Mesenchymal stem cell (in vitro differentiated cells and primary cell): ENCODE measurements at regions not wholly inside any gene's neighbourhood (a gene's known extent, or its start where the extent isn't known, plus 50 kb on each side); places are given as distances from the start of the nearest gene placed in this dataset.

Experiments used
- DNase-seq: peaks from one replicate; pipeline ENCODE4 v3.0.0-alpha.2; 2013
- H2AFZ ChIP-seq: one replicate; pipeline ENCODE4 v1.6.1; 2013; ENCODE audit warnings: low read depth, mild to moderate bottlenecking, control low read depth, inconsistent platforms, low read length, moderate library complexity
- H2AK5ac ChIP-seq: 2 replicates; pipeline ENCODE4 v1.6.1; 2013; ENCODE audit warnings: low read length, moderate library complexity, mild to moderate bottlenecking, inconsistent platforms; ENCODE audit not compliant: severe bottlenecking
- H2BK120ac ChIP-seq: one replicate; pipeline ENCODE4 v1.6.1; 2013; ENCODE audit warnings: low read depth, mild to moderate bottlenecking, inconsistent platforms, low read length, moderate library complexity
- H2BK12ac ChIP-seq, 2 experiments: one replicate each; pipeline ENCODE4 v1.6.1; 2013; ENCODE audit warnings: inconsistent platforms in 2 of 2, low read length in 2 of 2, mild to moderate bottlenecking in 2 of 2, moderate library complexity in 2 of 2, control low read depth in 1 of 2
- H2BK15ac ChIP-seq: one replicate; pipeline ENCODE4 v1.6.1; 2013; ENCODE audit warnings: mild to moderate bottlenecking, low read depth, inconsistent platforms; ENCODE audit not compliant: poor library complexity, severe bottlenecking
- H2BK5ac ChIP-seq: 2 replicates; pipeline ENCODE4 v1.6.1; 2013; ENCODE audit warnings: low read depth, mild to moderate bottlenecking, low read length, control low read depth, inconsistent platforms; ENCODE audit not compliant: poor library complexity, severe bottlenecking
- H3K14ac ChIP-seq, 2 experiments: one replicate each; pipeline ENCODE4 v1.6.1; 2013; ENCODE audit warnings: inconsistent platforms in 2 of 2, low read length in 2 of 2, control low read depth in 1 of 2, mild to moderate bottlenecking in 1 of 2, moderate library complexity in 1 of 2
- H3K18ac ChIP-seq, 2 experiments: one replicate each; pipeline ENCODE4 v1.6.1; 2013; ENCODE audit warnings: inconsistent platforms in 2 of 2, low read length in 2 of 2, control low read depth in 1 of 2, low read depth in 1 of 2, mild to moderate bottlenecking in 1 of 2
- H3K23ac ChIP-seq, 2 experiments: one replicate each; pipeline ENCODE4 v1.6.1; 2013; ENCODE audit warnings: inconsistent platforms in 2 of 2, low read length in 2 of 2, mild to moderate bottlenecking in 2 of 2, moderate library complexity in 2 of 2, control low read depth in 1 of 2
- H3K27ac ChIP-seq: 2 replicates; pipeline ENCODE4 v1.5.1; 2013; ENCODE audit warnings: mild to moderate bottlenecking, moderate library complexity, low read length, control low read depth, inconsistent platforms; ENCODE audit not compliant: poor library complexity, severe bottlenecking
- H3K27me3 ChIP-seq, 2 experiments: 2 replicates each; pipeline versions ENCODE4 v1.6.1 to v1.7.0; 2013; ENCODE audit warnings: low read length in 2 of 2, mild to moderate bottlenecking in 2 of 2, moderate library complexity in 2 of 2, control low read depth in 1 of 2, inconsistent platforms in 1 of 2; ENCODE audit not compliant: control insufficient read depth in 1 of 2, insufficient read depth in 1 of 2
- H3K36me3 ChIP-seq, 2 experiments: 2 replicates each; pipeline versions ENCODE4 v1.6.1 to v1.7.0; 2013; ENCODE audit warnings: low read length in 2 of 2, control low read depth in 1 of 2, inconsistent platforms in 1 of 2, low read depth in 1 of 2, mild to moderate bottlenecking in 1 of 2; ENCODE audit not compliant: insufficient read depth in 2 of 2, control insufficient read depth in 1 of 2
- H3K4ac ChIP-seq, 2 experiments: one replicate each; pipeline ENCODE4 v1.6.1; 2013; ENCODE audit warnings: inconsistent platforms in 2 of 2, low read length in 2 of 2, mild to moderate bottlenecking in 2 of 2, moderate library complexity in 2 of 2, control low read depth in 1 of 2, low read depth in 1 of 2
- H3K4me1 ChIP-seq: 2 replicates; pipeline ENCODE4 v1.6.1; 2013; ENCODE audit warnings: low read depth, low read length, control low read depth; ENCODE audit not compliant: control insufficient read depth, insufficient read depth
- H3K4me2 ChIP-seq: 2 replicates; pipeline ENCODE4 v1.6.1; 2013; ENCODE audit warnings: low read length, mild to moderate bottlenecking, inconsistent platforms; ENCODE audit not compliant: poor library complexity, severe bottlenecking
- H3K4me3 ChIP-seq, 2 experiments: 2 replicates each; pipeline versions ENCODE4 v1.5.1 to v1.7.0; 2013; ENCODE audit warnings: low read length in 2 of 2, mild to moderate bottlenecking in 2 of 2, control low read depth in 1 of 2, low read depth in 1 of 2; ENCODE audit not compliant: insufficient read depth in 1 of 2
- H3K79me1 ChIP-seq: replicated peaks from 2 replicates; pipeline ENCODE4 v1.6.1; 2013; ENCODE audit warnings: mild to moderate bottlenecking, control low read depth, low read length, inconsistent platforms; ENCODE audit not compliant: poor library complexity, severe bottlenecking
- H3K9ac ChIP-seq: 2 replicates; pipeline ENCODE4 v1.7.0; 2013; ENCODE audit warnings: mild to moderate bottlenecking, low read length, moderate library complexity
- H3K9me3 ChIP-seq: 2 replicates; pipeline ENCODE4 v1.7.0; 2013; ENCODE audit warnings: mild to moderate bottlenecking, low read length; ENCODE audit not compliant: control insufficient read depth
- H4K8ac ChIP-seq: one replicate; pipeline ENCODE4 v1.6.1; 2013; ENCODE audit warnings: inconsistent platforms, mild to moderate bottlenecking, low read length, moderate library complexity
- H4K91ac ChIP-seq: one replicate; pipeline ENCODE4 v1.6.1; 2013; ENCODE audit warnings: mild to moderate bottlenecking, low read length, inconsistent platforms
- WGBS: methylation state at CpG from one replicate; pipeline ENCODE4 v1.1.7; 2013; ENCODE audit warnings: mixed read lengths; 5-methylcytosine and 5-hydroxymethylcytosine counted together

DNA sequence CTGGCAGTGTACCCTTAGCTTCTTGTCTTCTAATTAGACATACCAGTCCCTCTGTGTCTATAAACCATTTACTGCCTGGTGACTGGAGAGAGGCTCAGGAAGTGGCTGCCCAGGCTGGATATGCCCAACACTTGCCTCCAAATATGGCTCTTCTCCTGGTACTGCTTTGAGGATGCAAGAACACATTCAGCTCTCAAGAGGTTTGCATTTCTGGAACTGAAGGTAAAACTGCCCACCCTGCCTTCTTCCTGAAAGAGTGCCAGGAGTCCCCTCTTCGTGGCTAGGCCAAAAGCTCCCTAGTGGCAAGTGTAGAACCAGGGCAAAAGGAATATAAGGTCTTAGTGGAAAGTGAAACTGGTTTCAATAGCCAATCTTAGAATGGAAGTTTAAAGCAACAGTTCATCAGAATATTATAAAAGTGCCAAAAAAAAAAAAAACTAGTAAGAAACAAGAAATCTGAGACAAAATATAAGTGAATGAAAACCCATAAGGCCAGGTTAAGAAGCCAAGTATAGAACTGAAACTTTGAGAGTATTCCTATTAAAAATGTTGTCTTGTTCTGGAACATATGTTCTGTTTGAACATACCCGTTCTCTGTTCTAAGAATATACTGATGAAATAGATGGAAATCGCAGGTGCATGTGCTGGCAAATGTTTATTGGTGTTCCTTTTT lies 77.2 kb upstream of the CTTNBP2NL start:
- Histone ChIP-seq H3K27ac (no peak overlapping the region), H2AK5ac (no peak overlapping the region), H4K91ac (no peak overlapping the region), H4K8ac (no peak overlapping the region), H3K36me3 (no peaks in the 10 kb centered on the region), H3K79me1 (no peaks in the 10 kb centered on the region), H3K9ac (no peak overlapping the region), H3K9me3 (peaks cover 3% of the 10 kb centered on the region), H2BK120ac (no peak overlapping the region), H3K4me2 (no peak overlapping the region), H2BK5ac (no peak overlapping the region), H2BK12ac (no peak overlapping the region), H3K4me1 (no peaks in the 10 kb centered on the region), H2AFZ (no peak overlapping the region), H2BK15ac (no peak overlapping the region), H3K4me3 (no peak overlapping the region), H3K18ac (no peak overlapping the region), H3K27me3 (peaks cover 0 to 29% of the 10 kb centered on the region in 2 experiments), H3K23ac (no peak overlapping the region), H3K14ac (no peak overlapping the region), H3K4ac (no peak overlapping the region)
- 67% methylated on average over 3 of the region's 3 CpGs for WGBS
- DNase-seq: no peak

GRCh38 chr1:112319371-112320040 lies 76.5 kb upstream of the CTTNBP2NL start:
- Histone ChIP-seq H3K79me1 (no peaks in the 10 kb centered on the region), H3K4me1 (no peaks in the 10 kb centered on the region), H2BK5ac (no peak overlapping the region), H3K18ac (no peak overlapping the region), H3K27me3 (peaks cover 0 to 28% of the 10 kb centered on the region in 2 experiments), H4K91ac (no peak overlapping the region), H3K4me2 (no peak overlapping the region), H3K14ac (no peak overlapping the region), H3K23ac (no peak overlapping the region), H4K8ac (no peak overlapping the region), H3K9ac (no peak overlapping the region), H2BK120ac (no peak overlapping the region), H2BK15ac (no peak overlapping the region), H3K27ac (no peak overlapping the region), H2AFZ (no peak overlapping the region), H2AK5ac (no peak overlapping the region), H3K4ac (no peak overlapping the region), H3K4me3 (no peak overlapping the region), H3K9me3 (peaks cover 3% of the 10 kb centered on the region), H2BK12ac (no peak overlapping the region), H3K36me3 (no peaks in the 10 kb centered on the region)
- no peak for DNase-seq
- WGBS: 98% methylated on average over 3 of the region's 6 CpGs

GRCh38 chr1:112320058-112320457 lies 76.0 kb upstream of the CTTNBP2NL start:
- H2BK12ac ChIP-seq: no peak overlapping the region
- H3K18ac ChIP-seq: no peak overlapping the region
- DNase-seq: no peak
- H3K79me1 ChIP-seq: no peaks in the 10 kb centered on the region
- H3K9ac ChIP-seq: no peak overlapping the region
- H4K91ac ChIP-seq: no peak overlapping the region
- H3K27ac ChIP-seq: no peak overlapping the region
- H2AFZ ChIP-seq: no peak overlapping the region
- no peak overlapping the region for H3K4me3 ChIP-seq
- no peak overlapping the region for H3K14ac ChIP-seq
- H3K9me3 ChIP-seq: no peaks in the 10 kb centered on the region
- H3K4me1 ChIP-seq: no peaks in the 10 kb centered on the region
- WGBS: 79% methylated on average over 1 of the region's 2 CpGs
- no peak overlapping the region for H3K23ac ChIP-seq
- no peak overlapping the region for H3K4me2 ChIP-seq
- H2AK5ac ChIP-seq: no peak overlapping the region
- no peaks in the 10 kb centered on the region for H3K36me3 ChIP-seq
- H3K27me3 ChIP-seq: peaks cover 1 to 28% of the 10 kb centered on the region in 2 experiments
- no peak overlapping the region for H3K4ac ChIP-seq
- no peak overlapping the region for H2BK120ac ChIP-seq
- no peak overlapping the region for H4K8ac ChIP-seq
- no peak overlapping the region for H2BK15ac ChIP-seq
- H2BK5ac ChIP-seq: no peak overlapping the region

DNA sequence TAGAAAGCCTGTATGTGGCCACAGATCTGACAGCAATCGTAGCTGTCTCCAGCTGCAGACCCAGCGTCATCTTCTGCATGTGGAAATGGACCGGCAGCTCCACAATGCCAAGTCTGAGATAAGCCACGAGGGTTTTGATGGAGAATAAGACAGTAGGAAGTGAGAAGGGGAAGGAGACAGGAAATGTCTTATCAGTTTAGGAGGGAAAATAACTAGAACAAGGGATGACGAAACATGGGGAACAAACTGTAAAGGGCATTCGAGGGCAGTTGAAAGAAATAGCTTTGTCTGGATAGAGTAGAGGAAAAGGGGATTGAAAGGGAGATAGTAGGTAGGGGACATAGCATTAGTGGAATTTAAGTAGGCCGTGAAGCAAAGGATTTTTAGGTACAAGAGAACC lies 74.0 kb upstream of the CTTNBP2NL start:
- Histone ChIP-seq H3K27ac (no peak overlapping the region), H2BK15ac (no peak overlapping the region), H4K8ac (no peak overlapping the region), H2AFZ (no peak overlapping the region), H3K4me1 (no peaks in the 10 kb centered on the region), H3K36me3 (no peaks in the 10 kb centered on the region), H2BK5ac (no peak overlapping the region), H3K4me2 (no peak overlapping the region), H3K9ac (no peak overlapping the region), H2BK12ac (no peak overlapping the region), H3K9me3 (no peaks in the 10 kb centered on the region), H3K27me3 (peaks cover 3 to 29% of the 10 kb centered on the region in 2 experiments), H4K91ac (no peak overlapping the region), H3K4me3 (no peak overlapping the region), H3K4ac (no peak overlapping the region), H3K18ac (no peak overlapping the region), H2AK5ac (no peak overlapping the region), H3K14ac (no peak overlapping the region), H3K79me1 (no peaks in the 10 kb centered on the region), H3K23ac (no peak overlapping the region), H2BK120ac (no peak overlapping the region)
- no peak for DNase-seq
- 73% methylated on average over 7 of the region's 7 CpGs for WGBS
